HG03060 (cell line): ENCODE measurements at regions not wholly inside any gene's neighbourhood (a gene's known extent, or its start where the extent isn't known, plus 50 kb on each side); places are given as distances from the start of the nearest gene placed in this dataset.
A peak's percentile ranks its signal among the peaks of the same experiment; 100 is the strongest.
"Not testable (repeated sequence)": the region's sequence is repeated elsewhere in the genome, so short reads cannot be mapped to it uniquely, and the experiment has no call there.

ENCODE experiments used
- ATAC-seq: cut with Tn5 transposase; IDR thresholded peaks from one replicate; pipeline ENCODE4 v1.9.1; 2021; ENCODE audit warnings: low read depth, moderate number of reproducible peaks; ENCODE audit not compliant: unreplicated experiment

- ATAC-seq: peak; percentile 33
These were observed 179.5 kb upstream of the NLGN4Y start for GRCh38 chrY:14344648-14345333.

GRCh38 chrY:14351590-14351989, 172.7 kb upstream of the NLGN4Y start:
- no peak for ATAC-seq

- ATAC-seq: no peak
These were observed 168.2 kb upstream of the NLGN4Y start for GRCh38 chrY:14356154-14356553.

GRCh38 chrY:14360748-14361500, 163.4 kb upstream of the NLGN4Y start:
- no peak for ATAC-seq

GRCh38 chrY:14373608-14374007, 150.7 kb upstream of the NLGN4Y start:
- ATAC-seq: no peak

GRCh38 chrY:14378217-14378616, 146.1 kb upstream of the NLGN4Y start:
- no peak for ATAC-seq

GRCh38 chrY:14410549-14411030, 113.7 kb upstream of the NLGN4Y start:
- ATAC-seq: not testable (repeated sequence)

- ATAC-seq: no peak
These were observed 113.0 kb upstream of the NLGN4Y start for GRCh38 chrY:14411334-14411733.

GRCh38 chrY:14436546-14436945, 87.8 kb upstream of the NLGN4Y start:
- ATAC-seq: no peak

GRCh38 chrY:14437626-14438025, 86.7 kb upstream of the NLGN4Y start:
- no peak for ATAC-seq

- ATAC-seq: no peak
These were observed 85.9 kb upstream of the NLGN4Y start for GRCh38 chrY:14438395-14438794.

GRCh38 chrY:14444550-14444949, 79.8 kb upstream of the NLGN4Y start:
- ATAC-seq: no peak

GRCh38 chrY:14468151-14468683, 56.1 kb upstream of the NLGN4Y start:
- no peak for ATAC-seq

- no peak for ATAC-seq
These were observed 51.9 kb upstream of the NLGN4Y start for GRCh38 chrY:14472421-14472820.

- ATAC-seq: no peak
These were observed 51.0 kb upstream of the NLGN4Y start for GRCh38 chrY:14473320-14473719.
